Astrocyte (in vitro differentiated cells and primary cell): ENCODE measurements at regions not wholly inside any gene's neighbourhood (a gene's known extent, or its start where the extent isn't known, plus 50 kb on each side); places are given as distances from the start of the nearest gene placed in this dataset.

Experiments
- EZH2 ChIP-seq: IDR thresholded peaks from 2 replicates; pipeline ENCODE4 v1.6.1; 2012; ENCODE audit warnings: mild to moderate bottlenecking, low read length, inconsistent platforms; ENCODE audit not compliant: insufficient read depth
- TF ChIP-seq, protein P1 (sequence below): IDR thresholded peaks from 2 replicates; pipeline ENCODE4 v1.5.1; 2011; ENCODE audit warnings: low read depth, mild to moderate bottlenecking, inconsistent platforms, low read length, moderate library complexity; ENCODE audit not compliant: insufficient read depth

DNA sequence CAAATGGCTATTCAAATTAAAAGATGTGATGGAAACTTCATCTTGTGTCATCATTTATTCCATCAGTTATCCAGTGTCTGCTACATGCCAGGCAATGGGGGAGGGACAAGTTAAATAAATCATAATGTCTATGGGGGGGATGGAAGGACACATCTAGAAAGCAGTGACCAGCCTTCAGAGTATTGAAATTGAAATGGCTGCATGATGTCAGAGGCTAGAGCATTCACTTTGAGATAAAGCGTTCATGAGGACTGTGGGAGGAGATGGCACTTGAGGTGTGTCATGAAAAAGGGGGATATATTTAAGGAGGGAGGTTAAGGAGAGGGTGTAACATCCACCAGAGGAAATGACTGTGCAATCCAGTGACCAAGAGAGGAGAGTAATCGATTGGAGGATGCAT lies 50.6 kb downstream of the SLIT2 start:
- TF ChIP-seq, protein P1, sequence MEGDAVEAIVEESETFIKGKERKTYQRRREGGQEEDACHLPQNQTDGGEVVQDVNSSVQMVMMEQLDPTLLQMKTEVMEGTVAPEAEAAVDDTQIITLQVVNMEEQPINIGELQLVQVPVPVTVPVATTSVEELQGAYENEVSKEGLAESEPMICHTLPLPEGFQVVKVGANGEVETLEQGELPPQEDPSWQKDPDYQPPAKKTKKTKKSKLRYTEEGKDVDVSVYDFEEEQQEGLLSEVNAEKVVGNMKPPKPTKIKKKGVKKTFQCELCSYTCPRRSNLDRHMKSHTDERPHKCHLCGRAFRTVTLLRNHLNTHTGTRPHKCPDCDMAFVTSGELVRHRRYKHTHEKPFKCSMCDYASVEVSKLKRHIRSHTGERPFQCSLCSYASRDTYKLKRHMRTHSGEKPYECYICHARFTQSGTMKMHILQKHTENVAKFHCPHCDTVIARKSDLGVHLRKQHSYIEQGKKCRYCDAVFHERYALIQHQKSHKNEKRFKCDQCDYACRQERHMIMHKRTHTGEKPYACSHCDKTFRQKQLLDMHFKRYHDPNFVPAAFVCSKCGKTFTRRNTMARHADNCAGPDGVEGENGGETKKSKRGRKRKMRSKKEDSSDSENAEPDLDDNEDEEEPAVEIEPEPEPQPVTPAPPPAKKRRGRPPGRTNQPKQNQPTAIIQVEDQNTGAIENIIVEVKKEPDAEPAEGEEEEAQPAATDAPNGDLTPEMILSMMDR = no peak
- TF ChIP-seq EZH2 = no peak
